ENCODE measurements at regions not wholly inside any gene's neighbourhood (a gene's known extent, or its start where the extent isn't known, plus 50 kb on each side); places are given as distances from the start of the nearest gene placed in this dataset.

DNA sequence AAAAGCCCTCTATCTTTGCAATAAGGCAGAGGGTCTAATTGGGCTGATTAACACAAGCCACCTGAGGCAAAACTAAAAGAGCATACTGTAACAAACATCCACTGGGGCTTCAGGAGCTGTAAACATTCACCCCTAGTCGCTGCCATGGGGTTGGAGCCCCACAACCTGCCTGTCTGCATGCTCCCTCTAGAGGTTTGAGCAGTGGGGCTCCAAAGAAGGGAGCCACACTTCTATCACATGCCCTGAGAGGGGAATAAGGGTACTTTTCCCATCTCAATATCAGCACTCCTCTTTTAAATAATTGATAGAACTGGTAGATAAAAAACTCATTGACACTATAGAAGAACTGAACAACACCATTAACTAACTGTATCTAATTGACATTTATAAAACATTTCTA, 130.1 kb upstream of the COX10 start:
- no peak for DNase-seq

DNA sequence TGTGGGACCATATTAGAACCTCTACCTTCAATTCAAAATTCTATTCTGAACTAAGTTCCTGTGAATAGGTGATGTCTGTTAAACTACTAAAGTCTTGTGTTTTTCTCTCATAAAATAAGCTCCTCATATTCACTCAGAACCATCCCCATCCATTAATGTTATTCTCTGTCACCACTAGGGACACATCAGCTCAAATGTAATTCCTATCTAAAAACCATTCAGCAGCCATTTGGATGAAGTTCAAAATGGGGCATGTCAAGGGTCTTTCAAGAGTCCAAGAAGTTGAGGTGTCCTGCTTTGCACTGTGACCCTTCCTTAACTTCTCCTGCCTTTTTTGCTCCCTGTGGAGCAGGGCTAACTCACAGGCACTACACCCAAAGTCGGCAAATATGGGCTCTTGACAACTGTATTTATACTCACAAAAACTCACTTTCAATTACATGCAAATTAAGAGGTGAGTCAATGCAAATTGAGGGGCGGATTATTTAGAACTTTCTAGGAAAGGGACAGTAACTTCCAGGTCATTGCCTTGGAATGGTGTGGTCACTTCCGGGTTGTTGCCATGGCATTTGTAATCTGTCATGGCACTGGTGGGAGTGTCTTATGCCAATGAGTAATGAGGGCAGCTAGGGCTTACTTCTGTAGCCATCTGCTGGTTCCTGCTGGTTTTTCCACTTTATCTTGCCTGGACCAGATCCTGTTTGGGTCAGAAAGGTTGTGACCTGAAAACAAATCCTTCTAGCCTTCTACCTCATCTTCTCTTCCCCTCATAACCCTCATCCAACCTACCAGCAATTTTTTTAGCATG, 128.2 kb upstream of the COX10 start:
- DNase-seq: no peak

DNA sequence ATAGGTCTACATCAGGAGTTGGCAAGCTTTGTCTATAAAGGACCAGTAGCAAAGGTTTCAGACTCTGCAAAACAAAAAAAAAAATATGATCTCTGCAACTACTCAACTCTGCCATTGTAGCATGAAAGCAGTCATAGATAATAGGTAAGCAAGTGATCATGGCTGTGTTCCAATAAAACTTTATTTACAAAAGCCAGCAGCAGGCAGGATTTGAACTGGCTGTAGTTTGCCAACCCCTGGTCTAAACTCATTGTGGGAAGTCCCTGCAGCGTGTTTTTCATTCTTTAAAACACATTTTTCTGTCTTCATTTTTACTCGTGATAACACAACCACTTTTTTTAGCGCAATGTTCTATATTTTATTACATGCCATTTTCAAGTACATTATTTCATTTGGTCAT, 127.5 kb upstream of the COX10 start:
- no peak for DNase-seq

DNA sequence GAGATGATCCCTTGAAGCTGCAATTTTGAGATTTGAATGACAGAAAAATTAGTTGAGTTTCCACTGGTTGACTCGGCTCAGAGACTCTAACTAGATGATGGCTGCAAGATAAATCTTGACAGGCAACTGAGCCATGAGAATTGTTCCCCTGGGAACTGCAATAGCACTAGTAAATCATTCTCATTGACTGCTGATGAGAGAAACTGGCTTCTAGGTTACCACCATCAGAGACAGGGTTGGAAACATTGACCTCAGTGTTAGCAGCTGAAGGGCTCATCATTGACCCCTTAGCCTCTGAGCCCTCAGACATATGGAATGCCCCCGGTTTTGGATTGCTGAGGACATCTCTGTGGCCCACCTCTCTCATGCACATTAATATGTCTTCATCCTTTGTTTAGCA, 125.4 kb upstream of the COX10 start:
- no peak for DNase-seq

DNA sequence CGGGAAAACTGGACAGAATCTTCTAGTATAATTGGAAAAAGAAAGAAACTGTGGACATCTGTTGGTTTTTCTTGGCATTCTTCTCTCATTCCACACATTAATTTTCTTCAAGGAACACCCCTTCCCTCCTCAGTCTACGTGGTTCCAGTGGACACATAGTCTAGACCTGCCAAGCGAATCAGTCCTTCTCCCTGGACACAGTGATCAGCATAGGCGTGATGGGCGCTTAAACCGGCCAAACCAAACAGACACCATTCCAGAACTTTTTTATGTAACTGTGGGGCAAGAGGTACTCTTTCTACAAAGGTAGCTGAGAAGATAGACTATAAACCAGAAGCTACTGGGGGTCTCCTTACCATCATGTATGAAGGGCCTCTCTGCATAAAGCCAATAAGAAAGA, 121.8 kb upstream of the COX10 start:
- no peak for DNase-seq

DNA sequence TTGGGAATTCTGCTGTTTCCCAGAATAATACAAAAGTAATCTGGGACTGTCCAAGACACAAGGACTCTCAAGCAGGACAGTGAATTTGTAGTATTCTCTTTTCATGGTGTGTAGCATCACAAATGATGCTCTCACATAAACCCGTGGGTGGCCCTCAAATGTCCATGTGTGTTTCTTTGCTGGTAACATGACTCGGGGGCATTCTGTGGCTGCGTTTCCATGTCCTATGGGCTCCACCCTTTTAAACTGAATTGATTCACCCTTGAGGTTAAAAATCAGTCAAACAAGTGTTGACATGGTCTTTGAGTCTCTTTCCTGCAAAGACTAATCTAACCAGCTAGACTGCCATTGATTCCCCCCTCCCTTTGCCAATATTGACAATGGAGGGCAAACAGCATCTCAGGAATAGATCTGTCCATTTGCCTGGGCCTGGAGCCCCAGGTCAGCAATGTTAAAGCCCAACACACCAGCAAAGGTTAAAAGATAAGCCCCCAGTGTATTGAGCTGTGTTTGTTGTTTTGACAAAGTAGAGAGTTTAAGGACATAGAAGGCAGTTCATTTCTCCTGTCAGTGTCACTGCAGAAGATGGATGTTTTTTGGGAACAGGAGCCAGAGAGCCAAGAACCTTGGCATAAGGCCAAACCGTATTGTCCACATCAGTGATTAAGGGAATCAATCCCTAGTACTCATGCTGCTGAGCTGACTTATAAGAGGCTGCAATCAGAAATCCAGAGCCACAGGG, 117.1 kb upstream of the COX10 start:
- no peak for DNase-seq

DNA sequence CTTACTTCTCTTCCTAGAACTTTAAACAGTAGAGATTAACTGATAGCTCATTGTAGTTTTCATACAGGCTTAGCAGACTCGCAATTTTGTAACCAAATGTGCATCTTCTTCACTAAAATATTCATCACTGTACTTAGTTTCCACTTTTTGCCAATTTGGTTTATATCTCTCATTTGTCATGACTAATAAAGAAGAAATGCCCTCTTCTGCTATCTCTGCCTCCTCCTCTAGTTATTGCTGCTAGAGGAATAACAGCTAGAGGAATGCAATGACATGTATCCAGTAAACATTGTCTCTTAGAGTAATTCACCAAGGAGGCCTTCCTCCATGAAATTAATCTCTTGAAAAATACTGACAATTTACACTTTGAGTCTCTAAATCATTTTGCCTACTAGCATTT, 115.5 kb upstream of the COX10 start:
- no peak for DNase-seq

DNA sequence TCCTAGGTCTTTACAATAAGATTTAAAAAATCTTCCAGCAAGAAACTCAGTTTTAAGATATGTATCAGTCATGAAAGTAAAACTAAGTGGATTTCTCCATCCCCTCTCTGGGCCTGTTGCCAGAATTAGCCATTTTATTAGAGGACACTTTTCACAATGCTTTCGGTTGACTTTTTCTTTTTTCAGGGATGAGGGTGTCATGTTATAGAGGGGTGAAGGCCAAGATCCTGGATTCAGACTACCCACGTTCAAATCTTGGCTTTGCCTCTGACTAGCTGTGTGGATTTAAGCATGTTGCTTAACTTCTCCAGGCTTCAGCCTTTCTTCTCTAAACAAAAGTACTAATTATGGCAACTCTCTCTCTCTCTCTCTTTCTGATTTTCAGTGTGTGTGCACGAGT, 111.7 kb upstream of the COX10 start:
- DNase-seq: no peak

DNA sequence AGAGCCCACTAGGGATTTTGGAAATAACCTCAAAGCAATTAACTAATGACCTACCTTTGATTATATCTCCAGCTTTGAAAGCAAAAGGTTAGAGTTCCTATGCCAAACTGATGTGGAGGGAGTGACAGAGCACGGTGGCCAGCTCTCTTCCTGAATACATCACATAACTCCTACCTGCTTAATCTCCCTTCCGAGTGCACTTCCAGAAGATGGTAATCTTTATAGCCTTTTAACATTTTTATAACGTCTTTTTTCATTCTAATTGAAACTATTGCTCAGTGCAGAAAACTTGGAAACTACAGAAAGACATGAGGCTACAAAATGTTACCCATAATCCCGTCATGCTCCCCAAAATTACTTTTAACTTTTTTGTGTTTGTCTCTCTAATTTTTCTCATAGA, 110.5 kb upstream of the COX10 start:
- no peak for DNase-seq

DNA sequence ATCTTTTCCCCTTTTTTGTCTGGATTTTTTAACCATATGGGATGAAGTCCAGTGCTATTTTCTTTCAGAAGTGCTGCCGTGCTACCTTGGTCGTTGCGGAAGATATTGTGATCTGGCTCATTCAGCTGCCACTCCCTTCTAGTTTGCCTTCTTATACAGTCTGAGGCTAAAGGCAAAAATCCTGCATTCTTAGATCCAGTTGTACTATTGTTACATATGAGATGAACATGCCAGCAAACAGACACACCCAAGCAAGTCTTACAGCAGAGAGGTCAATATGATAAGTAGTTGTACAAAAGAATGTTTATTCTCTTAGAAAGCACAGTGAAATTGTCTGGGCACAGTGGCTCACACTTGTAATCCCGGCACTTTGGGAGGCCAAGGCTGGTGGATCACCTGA, 108.0 kb upstream of the COX10 start:
- DNase-seq: no peak

DNA sequence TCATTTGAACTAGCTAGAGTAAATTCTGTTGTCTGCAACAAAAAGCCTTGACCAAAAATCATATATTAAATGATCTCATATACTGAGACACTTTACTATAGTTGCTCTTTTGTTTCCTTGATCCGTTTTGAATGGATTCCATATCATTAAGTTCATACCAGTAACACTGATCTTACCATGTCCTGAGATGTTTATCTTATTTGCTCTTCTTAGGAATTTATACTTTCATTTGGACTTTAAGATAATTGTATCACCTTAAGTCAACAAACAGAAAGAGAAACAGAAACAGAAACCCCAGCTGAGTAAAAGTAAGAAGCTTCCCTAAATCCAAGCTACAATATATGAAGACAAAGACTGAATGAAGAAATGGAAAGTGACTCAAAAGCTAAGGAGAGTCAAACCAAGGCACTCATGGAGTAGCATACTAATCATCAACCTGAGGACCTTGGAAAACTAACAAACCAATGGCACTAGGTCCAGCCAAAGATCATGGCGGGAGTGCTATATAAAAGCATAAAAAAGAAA, 106.5 kb upstream of the COX10 start:
- DNase-seq: no peak

DNA sequence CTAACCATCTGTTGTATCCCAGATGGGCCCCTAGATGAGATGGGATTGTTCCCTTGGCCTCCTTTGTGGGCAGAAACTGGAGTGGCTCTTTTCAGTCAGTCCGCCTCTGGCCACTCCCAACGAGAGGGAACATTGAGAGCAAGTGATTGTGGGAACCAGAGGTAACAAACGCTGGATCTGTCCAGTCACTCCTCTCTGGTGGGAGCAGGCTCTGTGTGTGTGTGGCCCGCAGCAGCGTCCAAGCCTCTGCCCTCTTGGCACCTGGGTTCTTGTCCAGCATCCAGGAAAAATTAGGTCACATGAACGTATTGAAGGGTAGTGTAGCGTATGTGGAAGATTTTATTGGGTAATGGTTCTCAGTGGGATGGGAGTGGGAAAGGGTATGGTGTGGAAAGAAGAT, 101.9 kb upstream of the COX10 start:
- no peak for DNase-seq

DNA sequence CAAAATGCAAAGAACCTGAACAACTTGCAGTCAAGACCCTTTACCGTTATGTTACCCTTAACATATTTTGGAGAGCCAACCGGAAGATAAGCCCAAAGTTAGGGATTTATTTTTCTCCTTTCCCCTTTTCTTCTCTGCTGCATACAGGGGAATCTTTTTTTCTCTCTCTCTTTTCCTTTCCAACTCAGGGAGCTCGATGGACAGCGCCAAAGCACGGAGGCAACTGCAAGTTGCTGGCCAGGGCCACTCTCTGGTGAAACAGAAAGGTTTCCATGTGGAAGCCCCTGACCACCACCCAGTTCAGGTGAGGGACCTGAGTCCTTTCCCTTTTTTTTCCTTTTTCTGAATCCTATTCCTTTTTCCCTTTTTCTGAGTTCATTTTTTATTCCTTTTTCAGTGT, 98.8 kb upstream of the COX10 start:
- DNase-seq: no peak

DNA sequence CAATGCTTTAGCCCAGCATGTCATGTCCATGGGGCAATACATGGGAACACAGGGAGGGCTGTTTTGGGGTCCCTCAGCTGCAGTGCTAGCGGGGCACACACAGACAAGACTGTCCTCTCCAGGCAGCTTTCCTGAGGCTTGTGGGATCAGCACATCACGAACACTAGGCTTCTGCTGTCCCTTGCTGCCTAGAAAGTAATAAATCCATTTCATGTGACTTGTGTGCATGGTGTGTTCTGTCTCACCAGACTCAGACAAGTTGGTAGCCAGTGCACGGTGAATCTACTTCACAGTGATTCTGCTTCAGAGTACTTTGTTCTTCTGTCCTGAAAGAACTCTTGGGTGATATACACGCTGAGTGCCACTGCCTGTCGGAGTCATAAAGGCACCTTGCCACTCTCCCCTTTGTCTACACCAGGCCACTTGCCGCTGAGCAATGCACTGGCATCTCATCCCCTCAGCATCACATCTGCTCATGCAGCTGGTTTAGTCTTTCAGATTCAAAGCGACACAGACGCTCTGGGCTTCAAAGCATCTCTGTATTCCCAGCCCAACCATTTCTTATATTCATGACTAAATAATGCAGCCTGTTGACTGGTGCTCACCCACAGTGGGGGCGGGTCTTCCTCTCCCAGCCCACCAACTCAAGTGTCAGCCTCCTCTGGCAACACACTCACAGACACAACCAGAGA, 95.2 kb upstream of the COX10 start:
- DNase-seq: no peak

DNA sequence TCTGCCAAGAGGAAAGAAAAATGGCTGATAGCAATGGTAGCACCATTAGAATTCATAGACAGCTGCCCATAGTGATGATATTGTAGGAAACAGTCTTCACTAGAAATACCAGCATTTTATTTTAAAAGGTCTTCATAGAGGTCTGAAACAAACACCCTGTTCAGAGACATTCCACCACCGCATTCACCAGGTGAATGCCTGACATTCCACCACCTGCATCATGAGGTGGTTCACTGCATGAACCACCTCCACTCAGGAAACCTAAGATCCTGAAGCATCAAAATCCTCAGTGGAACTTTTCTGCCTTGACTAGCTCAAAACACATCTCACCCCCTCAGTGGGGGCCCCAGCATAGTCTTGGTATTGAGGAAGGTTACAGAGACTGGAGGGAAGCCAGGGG, 91.5 kb upstream of the COX10 start:
- no peak for DNase-seq

DNA sequence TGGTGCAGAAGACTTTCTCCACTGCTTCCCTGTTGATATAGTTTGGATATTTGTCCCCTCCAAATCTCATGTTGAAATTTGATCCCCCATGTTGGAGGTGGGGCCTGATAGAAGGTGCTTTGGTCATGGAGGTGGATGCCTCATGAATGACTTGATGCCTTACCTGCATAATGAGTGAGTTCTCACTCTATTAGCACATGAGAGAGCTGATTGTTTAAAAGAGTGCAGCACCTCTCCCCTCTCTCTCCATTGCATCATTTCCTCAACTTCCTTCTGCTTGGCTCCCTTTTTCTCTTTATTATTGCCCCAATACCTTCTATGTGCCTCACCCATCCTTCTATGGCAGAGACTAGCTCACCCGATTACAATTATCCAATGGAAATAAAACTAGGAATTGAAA, 90.8 kb upstream of the COX10 start:
- no peak for DNase-seq

DNA sequence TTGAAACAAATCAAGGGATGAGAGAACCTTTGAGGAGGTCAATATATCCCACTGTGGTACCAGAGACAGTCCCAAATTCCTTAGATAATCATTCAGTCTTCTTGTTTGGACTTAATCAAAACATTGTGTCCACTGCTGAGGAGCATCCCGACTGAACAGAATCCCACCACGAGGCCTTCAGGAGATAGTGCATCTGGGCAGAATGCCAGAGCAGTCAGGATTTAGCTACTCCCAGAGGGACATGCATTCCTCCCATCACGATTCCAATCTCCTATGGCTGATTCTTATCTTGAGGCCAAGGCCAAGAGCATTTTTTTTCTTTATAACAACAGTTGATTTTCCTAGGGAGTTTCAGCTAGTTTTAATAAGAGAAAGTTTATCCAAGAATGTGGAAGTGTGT, 87.4 kb upstream of the COX10 start:
- DNase-seq: no peak

DNA sequence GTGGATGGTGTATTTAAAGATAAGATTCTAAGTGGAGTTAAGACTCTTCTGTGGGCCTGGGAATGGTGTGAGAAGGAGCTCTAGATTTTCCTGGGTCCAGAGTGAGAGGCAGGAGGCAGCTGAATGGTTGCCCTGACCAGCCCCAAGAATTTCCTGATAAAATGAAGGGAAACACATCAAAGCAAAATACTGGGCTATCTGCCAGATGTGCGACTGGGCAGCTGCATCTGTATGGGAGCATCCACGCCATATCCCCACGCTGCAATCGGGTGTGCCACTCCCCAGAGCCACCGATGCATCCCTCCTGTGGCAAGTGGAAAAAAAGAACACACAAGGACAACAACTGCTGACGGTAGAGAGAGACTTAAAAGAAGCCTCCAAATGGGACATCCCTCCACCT, 84.3 kb upstream of the COX10 start:
- no peak for DNase-seq

DNA sequence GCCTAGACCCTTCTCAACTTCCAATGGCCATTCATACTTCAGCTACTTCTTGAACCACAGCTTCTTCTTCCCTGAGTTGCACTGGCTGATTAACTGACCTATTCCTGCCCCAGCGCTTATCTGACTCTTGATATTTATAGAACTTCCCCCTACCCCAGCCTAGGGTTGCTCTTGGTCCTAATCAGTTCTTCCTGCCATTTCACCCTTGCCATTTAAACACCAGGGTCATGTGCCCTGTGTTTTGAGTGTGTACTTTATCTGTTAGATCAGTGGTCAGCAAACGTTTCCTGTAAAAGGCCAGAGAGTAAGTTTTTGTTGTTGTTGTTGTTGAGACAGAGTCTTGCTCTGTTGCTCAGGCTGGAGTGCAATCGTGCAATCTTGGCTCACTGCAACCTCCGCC, 82.4 kb upstream of the COX10 start:
- no peak for DNase-seq

DNA sequence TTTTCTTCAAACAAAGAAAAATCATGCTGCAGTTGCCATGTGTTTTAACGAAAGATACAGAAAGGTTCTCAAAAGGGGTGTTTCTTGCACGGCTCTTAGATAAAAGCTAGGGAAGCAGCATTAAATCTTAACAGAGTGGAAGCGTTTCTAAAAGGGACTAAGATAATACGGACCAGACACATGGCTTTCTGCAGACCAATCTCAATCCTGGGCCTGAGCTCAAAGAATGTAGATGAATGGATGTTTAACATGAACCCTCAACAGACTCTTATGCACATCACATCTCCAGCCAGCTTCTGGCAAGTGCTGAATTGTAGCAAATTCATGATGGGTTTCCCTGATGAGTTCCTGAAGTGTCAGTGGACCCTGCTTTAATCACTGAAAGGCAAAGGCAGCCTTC, 80.2 kb upstream of the COX10 start:
- DNase-seq: no peak

DNA sequence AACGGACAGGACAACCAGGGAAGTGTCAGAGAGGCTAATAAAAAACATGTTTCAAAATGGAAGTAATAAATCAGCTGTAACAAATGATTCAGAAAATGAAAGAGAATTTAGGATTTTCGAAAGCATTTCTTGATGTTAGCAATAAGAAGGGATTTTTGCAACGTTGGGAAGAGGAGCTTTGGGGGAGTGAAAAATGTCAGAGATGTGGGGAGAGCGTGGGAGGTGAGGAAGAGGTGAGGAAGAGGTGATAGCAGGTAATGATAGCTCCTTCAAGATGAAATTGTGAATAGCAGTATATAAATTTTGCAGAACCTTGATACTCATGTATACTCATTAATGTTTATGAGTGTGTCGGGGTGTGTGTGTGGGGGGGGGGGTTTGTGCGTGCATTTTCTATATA, 76.2 kb upstream of the COX10 start:
- DNase-seq: no peak

DNA sequence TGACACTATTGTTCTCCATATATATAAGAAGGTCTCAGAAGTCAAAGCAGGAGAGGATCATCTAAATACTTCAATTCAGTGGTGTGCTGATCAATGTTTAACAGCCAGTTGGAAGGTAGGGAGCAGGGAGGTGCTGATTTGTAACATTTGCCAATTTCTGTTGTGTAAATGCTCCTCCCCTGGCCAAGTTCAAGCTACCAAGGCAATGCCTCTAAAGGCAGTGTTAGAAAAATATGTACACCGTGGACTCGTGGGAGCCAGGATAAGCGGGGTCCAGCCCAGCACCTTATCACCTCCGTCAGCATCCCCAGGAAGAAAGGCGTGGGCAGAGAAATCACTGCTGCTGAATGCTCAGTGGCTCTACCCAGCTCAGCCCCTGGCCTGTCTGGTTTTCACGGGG, 75.3 kb upstream of the COX10 start:
- DNase-seq: no peak

DNA sequence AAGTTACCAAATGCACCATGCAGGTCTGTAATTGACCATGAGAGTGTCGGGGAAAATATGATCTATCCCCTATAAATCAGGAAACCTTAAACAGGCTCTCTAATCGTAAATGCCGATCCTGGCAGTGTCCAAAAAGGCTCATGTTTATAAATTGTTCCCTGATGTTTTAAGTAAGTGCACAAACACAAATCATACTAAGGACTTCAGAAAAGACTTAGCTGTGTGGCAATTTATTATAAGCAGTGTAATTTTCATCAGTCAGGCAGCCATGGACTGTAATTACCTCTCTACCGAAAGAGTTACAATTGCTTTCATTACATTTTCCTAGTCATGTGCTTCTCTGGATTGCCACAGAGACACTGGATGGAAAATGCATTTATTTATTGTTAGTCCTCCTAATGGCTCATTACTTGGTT, 73.4 kb upstream of the COX10 start:
- no peak for DNase-seq

DNA sequence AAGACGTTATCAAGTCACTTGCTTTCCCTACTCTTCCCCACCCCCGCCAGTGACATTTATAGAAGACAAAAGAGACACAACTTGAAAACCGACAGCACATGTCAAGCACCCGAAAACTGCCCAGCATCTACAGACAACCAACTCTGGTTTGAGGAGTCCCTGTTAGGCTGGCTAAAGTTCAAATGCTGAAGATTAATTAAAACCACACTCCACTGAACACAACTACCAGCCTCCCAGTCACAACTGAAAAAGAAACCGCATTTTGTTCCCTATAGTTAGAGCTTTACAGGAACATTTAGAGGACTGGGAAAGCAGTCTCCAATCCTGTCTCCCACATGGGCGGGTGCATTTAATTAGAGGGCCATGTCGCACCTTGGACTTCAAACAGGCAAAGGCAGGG, 73.0 kb upstream of the COX10 start:
- DNase-seq: no peak

All from hippocampal formation (tissue), 2 donors.